ENCODE measurements at regions not wholly inside any gene's neighbourhood (a gene's known extent, or its start where the extent isn't known, plus 50 kb on each side); places are given as distances from the start of the nearest gene placed in this dataset.
"Not testable (repeated sequence)": the region's sequence is repeated elsewhere in the genome, so short reads cannot be mapped to it uniquely, and the experiment has no call there.

DNA sequence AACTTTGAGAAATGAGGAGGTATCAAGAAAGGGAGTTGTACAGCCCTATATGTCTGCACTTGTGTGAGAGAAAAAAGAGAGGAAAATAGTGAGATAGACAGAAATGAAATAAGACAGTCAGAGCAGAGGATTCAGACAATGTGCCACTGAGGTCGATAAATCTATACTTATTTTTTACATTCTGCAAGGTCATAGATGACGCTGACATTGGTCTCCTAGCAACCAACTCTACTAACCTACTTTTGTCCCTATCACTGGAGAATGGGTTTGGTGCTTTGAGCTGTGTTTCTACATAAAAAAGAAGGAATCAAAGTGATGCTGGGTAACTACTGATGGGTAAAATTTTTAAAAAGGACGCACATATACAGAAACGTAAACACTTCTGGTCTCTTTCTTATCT is 573.3 kb upstream of the RORB start:
- H3K27ac Mint-ChIP-seq (ENCODE audit: unreplicated experiment): no peak overlapping the region
- no peaks in the 10 kb centered on the region for H3K9me3 Mint-ChIP-seq (ENCODE audit: unreplicated experiment)
- H3K4me1 Mint-ChIP-seq (ENCODE audit: unreplicated experiment): no peaks in the 10 kb centered on the region
- TF ChIP-seq CTCF (IDR thresholded peaks at IDR 0.05): no peak
- H3K4me3 Mint-ChIP-seq (ENCODE audit: unreplicated experiment): no peak overlapping the region
- no peak for DNase-seq (ENCODE audit: extremely low spot score, unreplicated experiment)
- H3K27me3 Mint-ChIP-seq (ENCODE audit: unreplicated experiment): no peaks in the 10 kb centered on the region
- no peaks in the 10 kb centered on the region for H3K36me3 Mint-ChIP-seq (ENCODE audit: unreplicated experiment)

GRCh38 chr9:73951147-73951546 is 546.0 kb upstream of the RORB start:
- H3K27ac Mint-ChIP-seq (ENCODE audit: unreplicated experiment): no peak overlapping the region
- H3K27me3 Mint-ChIP-seq (ENCODE audit: unreplicated experiment): peaks cover 5% of the 10 kb centered on the region
- DNase-seq (ENCODE audit: extremely low spot score, unreplicated experiment): no peak
- TF ChIP-seq CTCF (IDR thresholded peaks at IDR 0.05): no peak
- no peak overlapping the region for H3K4me3 Mint-ChIP-seq (ENCODE audit: unreplicated experiment)
- no peaks in the 10 kb centered on the region for H3K9me3 Mint-ChIP-seq (ENCODE audit: unreplicated experiment)
- no peaks in the 10 kb centered on the region for H3K4me1 Mint-ChIP-seq (ENCODE audit: unreplicated experiment)
- H3K36me3 Mint-ChIP-seq (ENCODE audit: unreplicated experiment): no peaks in the 10 kb centered on the region

GRCh38 chr9:73962792-73963191 is 534.3 kb upstream of the RORB start:
- TF ChIP-seq CTCF (IDR thresholded peaks at IDR 0.05): no peak
- H3K4me1 Mint-ChIP-seq (ENCODE audit: unreplicated experiment): no peaks in the 10 kb centered on the region
- no peaks in the 10 kb centered on the region for H3K27me3 Mint-ChIP-seq (ENCODE audit: unreplicated experiment)
- no peak for DNase-seq (ENCODE audit: extremely low spot score, unreplicated experiment)
- no peak overlapping the region for H3K27ac Mint-ChIP-seq (ENCODE audit: unreplicated experiment)
- H3K9me3 Mint-ChIP-seq (ENCODE audit: unreplicated experiment): no peaks in the 10 kb centered on the region
- H3K36me3 Mint-ChIP-seq (ENCODE audit: unreplicated experiment): no peaks in the 10 kb centered on the region
- H3K4me3 Mint-ChIP-seq (ENCODE audit: unreplicated experiment): no peak overlapping the region

GRCh38 chr9:73969936-73970335 is 527.2 kb upstream of the RORB start:
- Mint-ChIP-seq H3K4me1 (ENCODE audit: unreplicated experiment) (no peaks in the 10 kb centered on the region), H3K9me3 (ENCODE audit: unreplicated experiment) (peaks cover 13% of the 10 kb centered on the region), H3K27ac (ENCODE audit: unreplicated experiment) (no peak overlapping the region), H3K36me3 (ENCODE audit: unreplicated experiment) (no peaks in the 10 kb centered on the region), H3K27me3 (ENCODE audit: unreplicated experiment) (no peaks in the 10 kb centered on the region), H3K4me3 (ENCODE audit: unreplicated experiment) (no peak overlapping the region)
- no peak for DNase-seq (ENCODE audit: extremely low spot score, unreplicated experiment)
- TF ChIP-seq CTCF (IDR thresholded peaks at IDR 0.05): no peak

GRCh38 chr9:73976424-73976823 is 520.7 kb upstream of the RORB start:
- H3K9me3 Mint-ChIP-seq (ENCODE audit: unreplicated experiment); H3K27me3 Mint-ChIP-seq (ENCODE audit: unreplicated experiment); DNase-seq (ENCODE audit: extremely low spot score, unreplicated experiment); H3K27ac Mint-ChIP-seq (ENCODE audit: unreplicated experiment); H3K4me1 Mint-ChIP-seq (ENCODE audit: unreplicated experiment); H3K4me3 Mint-ChIP-seq (ENCODE audit: unreplicated experiment); H3K36me3 Mint-ChIP-seq (ENCODE audit: unreplicated experiment): not testable (repeated sequence)

DNA sequence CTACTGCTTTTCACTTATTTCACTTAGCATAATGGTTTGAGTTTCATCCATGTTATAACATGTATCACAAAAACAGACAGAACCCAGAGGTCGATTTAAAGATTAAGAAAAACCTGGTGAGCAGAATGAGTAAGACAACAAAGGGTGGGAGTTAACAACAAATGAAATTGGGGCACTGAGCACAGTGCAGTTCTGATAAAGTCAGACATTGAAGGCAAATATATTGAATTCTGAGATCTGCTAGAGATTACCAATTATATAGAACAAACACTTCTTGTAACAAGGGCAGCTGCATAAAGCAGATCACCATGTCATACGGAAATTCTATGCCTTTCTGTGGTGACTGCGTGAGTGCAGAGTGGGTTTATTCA is 517.3 kb upstream of the RORB start:
- no peak overlapping the region for H3K27ac Mint-ChIP-seq (ENCODE audit: unreplicated experiment)
- no peak overlapping the region for H3K4me3 Mint-ChIP-seq (ENCODE audit: unreplicated experiment)
- no peak for DNase-seq (ENCODE audit: extremely low spot score, unreplicated experiment)
- TF ChIP-seq CTCF (IDR thresholded peaks at IDR 0.05): no peak
- no peaks in the 10 kb centered on the region for H3K9me3 Mint-ChIP-seq (ENCODE audit: unreplicated experiment)
- no peaks in the 10 kb centered on the region for H3K36me3 Mint-ChIP-seq (ENCODE audit: unreplicated experiment)
- no peaks in the 10 kb centered on the region for H3K27me3 Mint-ChIP-seq (ENCODE audit: unreplicated experiment)
- H3K4me1 Mint-ChIP-seq (ENCODE audit: unreplicated experiment): no peaks in the 10 kb centered on the region
